ENCODE measurements at regions not wholly inside any gene's neighbourhood (a gene's known extent, or its start where the extent isn't known, plus 50 kb on each side); places are given as distances from the start of the nearest gene placed in this dataset.

GRCh38 chr6:63475707-63476106 is 96.6 kb upstream of the LOC128125822 start:
- TF ChIP-seq CTCF (IDR thresholded peaks at IDR 0.05), result no peak
- no peak for TF ChIP-seq POLR2A (IDR thresholded peaks at IDR 0.05)
